GM10248 (cell line): ENCODE measurements at regions not wholly inside any gene's neighbourhood (a gene's known extent, or its start where the extent isn't known, plus 50 kb on each side); places are given as distances from the start of the nearest gene placed in this dataset.

ENCODE experiments used
- CTCF ChIA-PET: fragments of 300-600 bp; sonication (Branson Sonifier 250); formaldehyde crosslinking; extraction: SDS; loops from one replicate; lab custom pipeline; 2021; ENCODE audit warnings: antibody characterized with exemption; lab: Yijun Ruan, JAX
- POLR2A ChIA-PET: fragments of 350-650 bp; sonication (Branson Sonifier 250); formaldehyde crosslinking; extraction: SDS; loops from one replicate; lab custom pipeline; 2020; ENCODE audit warnings: antibody characterized with exemption; lab: Yijun Ruan, JAX
- DNase-seq: peaks from one replicate; pipeline ENCODE4 v3.0.0; 2012; ENCODE audit errors: extremely low spot score
- CTCF ChIP-seq: IDR thresholded peaks from 2 replicates; pipeline ENCODE4 v1.5.1; 2012; ENCODE audit warnings: mild to moderate bottlenecking, low read depth; ENCODE audit errors: extremely low read depth, missing control alignments, control extremely low read depth

- DNase-seq, result no peak
- POLR2A ChIA-PET, result no interaction called here
- no peak for TF ChIP-seq CTCF
- CTCF ChIA-PET, result no interaction called here
Measured at GRCh38 chr9:113715086-113715485, 161.0 kb upstream of the ZNF618 start.

GRCh38 chr9:113719919-113720318 lies 156.2 kb upstream of the ZNF618 start:
- CTCF ChIA-PET, result interaction anchor here (1.0 to 1.1 kb wide), 2 partner anchors 15 to 62 kb away, joined by 3 read pairs; no protein-coding TSS in a partner anchor
- TF ChIP-seq CTCF, result no peak
- DNase-seq, result no peak
- POLR2A ChIA-PET, result no interaction called here

GRCh38 chr9:113720495-113720894 lies 155.6 kb upstream of the ZNF618 start:
- ChIA-PET POLR2A (no interaction called here), CTCF (no interaction called here)
- TF ChIP-seq CTCF, result no peak
- DNase-seq, result no peak

- TF ChIP-seq CTCF, result no peak
- CTCF ChIA-PET, result no interaction called here
- no peak for DNase-seq
- POLR2A ChIA-PET, result no interaction called here
Measured at GRCh38 chr9:113721856-113722255, 154.3 kb upstream of the ZNF618 start.

GRCh38 chr9:113724202-113724601 lies 151.9 kb upstream of the ZNF618 start:
- ChIA-PET CTCF (no interaction called here), POLR2A (no interaction called here)
- DNase-seq, result no peak
- TF ChIP-seq CTCF, result no peak

GRCh38 chr9:113728989-113729388 lies 147.1 kb upstream of the ZNF618 start:
- CTCF ChIA-PET, result no interaction called here
- TF ChIP-seq CTCF, result no peak

GRCh38 chr9:113734826-113735225 lies 141.3 kb upstream of the ZNF618 start:
- ChIA-PET POLR2A (no interaction called here), CTCF (interaction anchor here (1.2 to 1.5 kb wide), 2 partner anchors 11 to 228 kb away, joined by 3 to 6 read pairs; no protein-coding TSS in a partner anchor)
- DNase-seq, result no peak
- TF ChIP-seq CTCF, result no peak

More at GRCh38 chr9:113728989-113729388, 147.1 kb upstream of the ZNF618 start:
- DNase-seq, result no peak
- POLR2A ChIA-PET, result no interaction called here
